Uterus (tissue), 3 donors: ENCODE measurements at regions not wholly inside any gene's neighbourhood (a gene's known extent, or its start where the extent isn't known, plus 50 kb on each side); places are given as distances from the start of the nearest gene placed in this dataset.

ENCODE experiments used
- DNase-seq, 2 donors: peaks; one replicate each; pipeline ENCODE4 v3.0.0-alpha.2; 2019 to 2020
- H3K27ac ChIP-seq, 2 donors: fragments of 200-600 bp; sonication (generic); 1 replicate in 1 of 2; 2 replicates in 1 of 2; pipeline ENCODE4 v1.5.1; 2016 to 2018
- H3K27me3 ChIP-seq, 2 donors: fragments of 200-600 bp; sonication (generic); one replicate each; pipeline ENCODE4 v1.5.1; 2018 to 2019; ENCODE audit warnings: control low read depth in 1 of 2
- H3K36me3 ChIP-seq, 2 donors: fragments of 200-600 bp; sonication (generic); one replicate each; pipeline ENCODE4 v1.5.1; 2019; ENCODE audit warnings: control low read depth in 1 of 2
- H3K4me1 ChIP-seq, 2 donors: fragments of 200-600 bp; sonication (generic); one replicate each; pipeline ENCODE4 v1.5.1; 2018 to 2019; ENCODE audit warnings: control low read depth in 1 of 2
- H3K4me3 ChIP-seq, 2 donors: fragments of 200-600 bp; sonication (generic); 1 replicate in 1 of 2; 2 replicates in 1 of 2; pipeline ENCODE4 v1.5.1; 2018 to 2019; ENCODE audit warnings: mild to moderate bottlenecking in 1 of 2
- H3K9me3 ChIP-seq, 2 donors: fragments of 200-600 bp; sonication (generic); one replicate each; pipeline ENCODE4 v1.5.1; 2019; ENCODE audit warnings: control low read depth in 1 of 2
- CTCF ChIP-seq, 4 experiments: fragments of 200-600 bp in 2 of 4; fragments of 450-650 bp in 2 of 4; sonication (generic) in 2 of 4; IDR thresholded peaks; one replicate each; pipeline ENCODE4 v1.5.1; 2016 to 2019; ENCODE audit warnings: antibody characterized with exemption in 4 of 4, mild to moderate bottlenecking in 2 of 4, moderate library complexity in 1 of 4
- POLR2A ChIP-seq, 2 donors: fragments of 450-650 bp; IDR thresholded peaks; one replicate each; pipeline ENCODE4 v1.6.1; 2016; ENCODE audit warnings: antibody characterized with exemption in 2 of 2, mild to moderate bottlenecking in 1 of 2, moderate library complexity in 1 of 2
- intact Hi-C: fragments of 100-400 bp; cut with DNase I; formaldehyde crosslinking; loops from one replicate; pipeline ENCODE4 v1.15.1; 2023; ENCODE audit warnings: low total_unique reads
- donor health status: DM: yes; HTN: yes; CAD: no.

GRCh38 chr2:57448816-57449215, 597.8 kb upstream of the VRK2 start:
- no peaks in the 10 kb centered on the region for H3K4me1 ChIP-seq
- intact Hi-C loops = no loop called here
- H3K9me3 ChIP-seq = no peaks in the 10 kb centered on the region
- H3K36me3 ChIP-seq = no peaks in the 10 kb centered on the region
- TF ChIP-seq POLR2A (IDR thresholded peaks at IDR 0.05) (no peak), CTCF (IDR thresholded peaks at IDR 0.05) (no peak)
- no peaks in the 10 kb centered on the region for H3K27me3 ChIP-seq
- no peak overlapping the region for H3K4me3 ChIP-seq
- no peak for DNase-seq
- H3K27ac ChIP-seq = no peak overlapping the region

- TF ChIP-seq CTCF (IDR thresholded peaks at IDR 0.05) = no peak
- no peak for TF ChIP-seq POLR2A (IDR thresholded peaks at IDR 0.05)
These were observed 596.4 kb upstream of the VRK2 start for GRCh38 chr2:57450170-57450569.

GRCh38 chr2:57452634-57453033, 594.0 kb upstream of the VRK2 start:
- H3K36me3 ChIP-seq = no peaks in the 10 kb centered on the region
- H3K27ac ChIP-seq = no peak overlapping the region
- H3K4me3 ChIP-seq = no peak overlapping the region
- TF ChIP-seq CTCF (IDR thresholded peaks at IDR 0.05) (no peak), POLR2A (IDR thresholded peaks at IDR 0.05) (no peak)
- no peaks in the 10 kb centered on the region for H3K27me3 ChIP-seq
- H3K4me1 ChIP-seq = no peaks in the 10 kb centered on the region
- H3K9me3 ChIP-seq = no peaks in the 10 kb centered on the region
- DNase-seq = no peak
- intact Hi-C loops = no loop called here

More at GRCh38 chr2:57450170-57450569, 596.4 kb upstream of the VRK2 start:
- H3K9me3 ChIP-seq = no peaks in the 10 kb centered on the region
- DNase-seq = no peak
- H3K36me3 ChIP-seq = no peaks in the 10 kb centered on the region
- H3K27ac ChIP-seq = no peak overlapping the region
- H3K4me1 ChIP-seq = no peaks in the 10 kb centered on the region
- no peak overlapping the region for H3K4me3 ChIP-seq
- no peaks in the 10 kb centered on the region for H3K27me3 ChIP-seq
- intact Hi-C loops = no loop called here

GRCh38 chr2:57453945-57454344, 592.7 kb upstream of the VRK2 start:
- TF ChIP-seq POLR2A (IDR thresholded peaks at IDR 0.05) = no peak
- no peak for TF ChIP-seq CTCF (IDR thresholded peaks at IDR 0.05)
- intact Hi-C loops = no loop called here
- no peak overlapping the region for H3K27ac ChIP-seq
- no peaks in the 10 kb centered on the region for H3K36me3 ChIP-seq
- no peaks in the 10 kb centered on the region for H3K4me1 ChIP-seq
- no peak overlapping the region for H3K4me3 ChIP-seq
- H3K27me3 ChIP-seq = no peaks in the 10 kb centered on the region
- H3K9me3 ChIP-seq = no peaks in the 10 kb centered on the region
- no peak for DNase-seq

GRCh38 chr2:57460396-57461276, 586.0 kb upstream of the VRK2 start:
- Histone ChIP-seq H3K9me3 (no peaks in the 10 kb centered on the region), H3K27me3 (no peaks in the 10 kb centered on the region), H3K4me1 (no peaks in the 10 kb centered on the region), H3K4me3 (no peak overlapping the region), H3K36me3 (no peaks in the 10 kb centered on the region), H3K27ac (no peak overlapping the region)
- DNase-seq = no peak
- no peak for TF ChIP-seq POLR2A (IDR thresholded peaks at IDR 0.05)
- TF ChIP-seq CTCF (IDR thresholded peaks at IDR 0.05) = no peak
- intact Hi-C loops = no loop called here
